ENCODE measurements at regions not wholly inside any gene's neighbourhood (a gene's known extent, or its start where the extent isn't known, plus 50 kb on each side); places are given as distances from the start of the nearest gene placed in this dataset.

DNA sequence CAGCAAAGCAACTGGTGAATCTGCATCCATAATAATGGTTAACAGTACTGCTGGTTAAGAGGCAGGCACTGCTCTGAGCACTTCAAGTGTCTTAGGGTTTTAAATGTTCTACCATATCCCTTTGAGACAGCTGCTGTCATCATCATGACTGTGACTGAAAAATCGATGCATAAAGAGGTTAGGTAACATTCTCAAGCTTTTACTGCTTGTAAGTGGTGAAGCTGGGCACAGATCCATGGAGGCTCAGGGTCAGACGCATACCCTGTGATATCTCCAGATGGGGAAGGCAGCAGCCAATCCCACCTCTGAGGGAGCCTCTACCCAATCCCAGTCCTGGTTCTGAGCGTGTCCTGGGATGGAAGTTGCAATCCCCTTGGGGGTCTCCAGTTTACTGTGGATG is 57.6 kb upstream of the SOX9 start:
- Mint-ChIP-seq H3K4me3 (no peak overlapping the region), H3K27me3 (no peaks in the 10 kb centered on the region), H3K27ac (no peak overlapping the region), H3K36me3 (ENCODE audit: low read depth) (no peaks in the 10 kb centered on the region), H3K9me3 (no peaks in the 10 kb centered on the region), H3K4me1 (ENCODE audit: low read depth) (no peaks in the 10 kb centered on the region)
- TF ChIP-seq, protein P1, sequence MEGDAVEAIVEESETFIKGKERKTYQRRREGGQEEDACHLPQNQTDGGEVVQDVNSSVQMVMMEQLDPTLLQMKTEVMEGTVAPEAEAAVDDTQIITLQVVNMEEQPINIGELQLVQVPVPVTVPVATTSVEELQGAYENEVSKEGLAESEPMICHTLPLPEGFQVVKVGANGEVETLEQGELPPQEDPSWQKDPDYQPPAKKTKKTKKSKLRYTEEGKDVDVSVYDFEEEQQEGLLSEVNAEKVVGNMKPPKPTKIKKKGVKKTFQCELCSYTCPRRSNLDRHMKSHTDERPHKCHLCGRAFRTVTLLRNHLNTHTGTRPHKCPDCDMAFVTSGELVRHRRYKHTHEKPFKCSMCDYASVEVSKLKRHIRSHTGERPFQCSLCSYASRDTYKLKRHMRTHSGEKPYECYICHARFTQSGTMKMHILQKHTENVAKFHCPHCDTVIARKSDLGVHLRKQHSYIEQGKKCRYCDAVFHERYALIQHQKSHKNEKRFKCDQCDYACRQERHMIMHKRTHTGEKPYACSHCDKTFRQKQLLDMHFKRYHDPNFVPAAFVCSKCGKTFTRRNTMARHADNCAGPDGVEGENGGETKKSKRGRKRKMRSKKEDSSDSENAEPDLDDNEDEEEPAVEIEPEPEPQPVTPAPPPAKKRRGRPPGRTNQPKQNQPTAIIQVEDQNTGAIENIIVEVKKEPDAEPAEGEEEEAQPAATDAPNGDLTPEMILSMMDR (IDR thresholded peaks at IDR 0.05): no peak
- intact Hi-C loops (cut with micrococcal nuclease): no loop called here
- CTCF ChIA-PET: no interaction called here
- ATAC-seq (no peak), DNase-seq (no peak)
- POLR2A ChIA-PET: no interaction called here

DNA sequence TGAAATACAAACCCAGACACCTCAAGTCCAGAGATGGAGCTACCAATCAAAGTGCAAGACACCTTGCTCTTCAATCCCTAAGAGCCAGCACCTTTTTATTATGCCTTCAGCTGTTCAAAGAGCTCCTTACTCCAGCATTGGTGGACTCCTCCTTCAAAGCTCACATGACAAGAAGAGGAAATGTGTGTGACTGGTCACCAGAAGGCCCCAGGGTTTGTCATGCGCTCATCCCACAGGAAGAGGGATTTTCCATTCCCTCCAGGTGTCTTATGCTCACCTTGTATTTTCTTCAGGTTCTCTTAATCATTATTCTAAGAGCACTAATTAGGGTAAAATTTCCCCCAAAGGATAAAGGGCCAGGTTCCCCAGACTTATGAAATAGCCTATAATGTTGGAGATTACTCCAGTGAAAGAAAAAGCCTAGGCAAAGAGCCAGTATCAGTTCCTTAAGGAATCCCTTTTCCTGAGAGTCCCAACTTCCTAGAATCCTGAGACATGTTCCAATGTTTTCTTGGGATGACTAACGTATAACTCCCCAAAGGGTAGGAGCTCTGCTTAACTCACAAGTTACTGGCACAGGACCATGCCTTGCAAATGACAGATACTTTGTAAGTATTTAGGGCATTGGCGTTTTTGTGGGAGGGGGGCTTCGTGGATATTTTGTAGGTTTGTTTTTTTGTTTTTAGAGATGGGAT is 56.9 kb upstream of the SOX9 start:
- Mint-ChIP-seq H3K36me3 (ENCODE audit: low read depth) (no peaks in the 10 kb centered on the region), H3K4me1 (ENCODE audit: low read depth) (no peaks in the 10 kb centered on the region), H3K9me3 (no peaks in the 10 kb centered on the region), H3K27me3 (no peaks in the 10 kb centered on the region), H3K27ac (no peak overlapping the region), H3K4me3 (no peak overlapping the region)
- ChIA-PET POLR2A (no interaction called here), CTCF (no interaction called here)
- DNase-seq: no peak
- TF ChIP-seq, protein P1 (IDR thresholded peaks at IDR 0.05): no peak
- ATAC-seq: no peak
- intact Hi-C loops (cut with micrococcal nuclease): no loop called here

DNA sequence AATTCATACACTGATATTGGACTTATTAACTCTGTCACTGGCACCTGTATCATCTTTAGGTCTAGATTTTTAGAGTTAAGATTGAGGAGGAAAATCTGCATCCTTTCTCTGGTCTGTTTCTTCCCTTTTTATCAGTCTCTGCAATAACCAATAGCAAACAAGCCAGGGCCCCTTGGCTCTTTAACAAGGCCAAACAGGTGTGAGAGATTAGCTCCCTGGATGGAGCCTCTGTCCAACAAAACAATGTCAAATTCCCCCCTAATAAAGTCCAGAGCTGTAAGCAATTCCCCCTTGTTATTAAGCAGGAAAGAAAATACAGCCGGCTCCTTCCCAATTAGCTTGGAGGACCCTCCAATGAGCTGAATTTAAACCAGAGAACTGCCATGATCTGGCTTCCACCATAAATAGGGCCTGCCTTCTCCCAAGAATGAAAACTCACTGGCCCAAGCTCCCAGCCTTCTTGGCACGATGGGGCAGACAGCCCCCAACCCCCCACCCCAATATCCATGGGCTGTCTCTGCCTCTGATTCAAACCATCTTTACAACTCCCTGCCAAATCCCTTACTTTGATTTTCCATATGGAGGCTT is 56.1 kb upstream of the SOX9 start:
- Mint-ChIP-seq H3K36me3 (ENCODE audit: low read depth) (no peaks in the 10 kb centered on the region), H3K9me3 (peaks cover 1% of the 10 kb centered on the region), H3K27ac (no peak overlapping the region), H3K4me3 (no peak overlapping the region), H3K4me1 (ENCODE audit: low read depth) (no peaks in the 10 kb centered on the region), H3K27me3 (no peaks in the 10 kb centered on the region)
- no peak for DNase-seq
- CTCF ChIA-PET: no interaction called here
- POLR2A ChIA-PET: no interaction called here
- intact Hi-C loops (cut with micrococcal nuclease): no loop called here
- TF ChIP-seq, protein P1 (IDR thresholded peaks at IDR 0.05): no peak
- ATAC-seq: no peak

DNA sequence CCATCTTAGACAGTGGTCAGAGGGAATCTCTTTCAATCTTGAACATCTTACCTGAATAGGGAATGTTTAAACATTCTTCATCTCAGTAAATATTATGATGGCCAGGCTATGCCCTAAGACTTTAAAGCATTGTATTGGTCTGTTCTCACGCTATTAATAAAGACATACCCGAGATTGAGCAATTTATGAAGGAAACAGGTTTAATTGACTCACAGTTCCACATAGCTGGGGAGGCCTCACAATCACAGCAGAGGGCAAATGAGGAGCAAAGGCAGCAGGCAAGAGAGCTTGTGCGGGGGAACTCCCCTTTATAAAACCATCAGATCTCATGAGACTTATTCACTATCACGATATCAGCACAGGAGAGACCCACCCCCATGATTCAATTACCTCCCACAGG is 55.3 kb upstream of the SOX9 start:
- ATAC-seq (no peak), DNase-seq (no peak)
- H3K4me1 Mint-ChIP-seq (ENCODE audit: low read depth): no peaks in the 10 kb centered on the region
- no peak overlapping the region for H3K27ac Mint-ChIP-seq
- TF ChIP-seq, protein P1 (IDR thresholded peaks at IDR 0.05): no peak
- no peaks in the 10 kb centered on the region for H3K36me3 Mint-ChIP-seq (ENCODE audit: low read depth)
- no peak overlapping the region for H3K4me3 Mint-ChIP-seq
- peaks cover 1% of the 10 kb centered on the region for H3K9me3 Mint-ChIP-seq
- CTCF ChIA-PET: no interaction called here
- H3K27me3 Mint-ChIP-seq: no peaks in the 10 kb centered on the region
- POLR2A ChIA-PET: no interaction called here
- intact Hi-C loops (cut with micrococcal nuclease): no loop called here

DNA sequence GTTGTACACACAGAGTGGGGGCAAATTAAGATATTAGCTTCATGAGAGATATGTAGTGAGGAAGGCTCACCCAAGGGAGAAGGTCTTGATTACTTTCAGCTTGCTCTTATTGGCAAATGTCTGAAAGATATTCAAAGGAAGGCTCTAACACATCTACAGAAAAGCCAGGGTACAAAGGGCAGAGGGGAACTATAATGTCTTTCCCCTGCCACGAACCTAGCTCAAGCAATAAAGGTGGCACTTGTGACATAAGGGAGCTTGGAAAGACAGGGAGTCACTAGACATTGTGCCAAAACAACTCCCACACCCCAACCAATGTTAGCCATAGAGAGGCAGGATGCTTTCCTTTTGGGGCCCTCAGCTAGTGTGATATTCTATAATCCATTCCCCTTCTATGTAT is 52.2 kb upstream of the SOX9 start:
- TF ChIP-seq, protein P1 (IDR thresholded peaks at IDR 0.05): no peak
- H3K4me3 Mint-ChIP-seq: no peak overlapping the region
- POLR2A ChIA-PET: no interaction called here
- ATAC-seq: no peak
- H3K27ac Mint-ChIP-seq: no peak overlapping the region
- CTCF ChIA-PET: no interaction called here
- H3K27me3 Mint-ChIP-seq: no peaks in the 10 kb centered on the region
- H3K4me1 Mint-ChIP-seq (ENCODE audit: low read depth): no peaks in the 10 kb centered on the region
- no peak for DNase-seq
- intact Hi-C loops (cut with micrococcal nuclease): no loop called here
- H3K36me3 Mint-ChIP-seq (ENCODE audit: low read depth): no peaks in the 10 kb centered on the region
- H3K9me3 Mint-ChIP-seq: peaks cover 1% of the 10 kb centered on the region

Measured in activated CD8-positive, alpha-beta T cell treated with anti-CD3 and anti-CD28 coated beads for 36 hours (primary cell).